ENCODE measurements at regions not wholly inside any gene's neighbourhood (a gene's known extent, or its start where the extent isn't known, plus 50 kb on each side); places are given as distances from the start of the nearest gene placed in this dataset.

DNA sequence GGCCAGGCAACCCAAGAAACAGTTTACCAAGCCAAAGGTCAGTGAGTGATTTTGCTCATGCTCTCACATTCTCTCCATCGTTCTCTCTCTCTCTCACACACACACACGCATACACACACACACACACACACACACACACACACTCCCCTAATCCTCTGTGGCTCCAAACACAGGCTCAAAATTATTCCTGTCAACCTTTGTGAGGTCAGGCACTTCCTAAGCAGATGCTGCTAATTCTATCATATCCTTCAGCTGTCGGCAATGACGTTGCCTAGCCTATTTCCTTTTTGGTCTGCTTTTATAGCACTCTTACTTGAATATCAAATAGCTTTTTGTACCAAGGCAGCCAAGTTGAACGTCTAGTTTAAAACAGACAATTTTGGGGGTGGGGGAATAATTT lies 98.9 kb upstream of the EGLN3 start:
- TF ChIP-seq POLR2A (IDR thresholded peaks at IDR 0.05; ENCODE audit: low read length) = no peak
- no peak for TF ChIP-seq GATA1 (IDR thresholded peaks at IDR 0.05; ENCODE audit: low read depth, low read length)
